Trophoblast cell (in vitro differentiated cells and primary cell): ENCODE measurements at regions not wholly inside any gene's neighbourhood (a gene's known extent, or its start where the extent isn't known, plus 50 kb on each side); places are given as distances from the start of the nearest gene placed in this dataset.

Experiments used
- DNase-seq, 2 donors: peaks; one replicate each; pipeline ENCODE4 v3.0.0-alpha.2; 2016
- H2AFZ ChIP-seq: 2 replicates; pipeline ENCODE4 v1.6.1; 2013; ENCODE audit warnings: low read length, moderate library complexity, mild to moderate bottlenecking; ENCODE audit not compliant: insufficient read depth, poor library complexity
- H2AK5ac ChIP-seq: 2 replicates; pipeline ENCODE4 v1.6.1; 2013; ENCODE audit warnings: mild to moderate bottlenecking, low read length
- H2BK120ac ChIP-seq: 2 replicates; pipeline ENCODE4 v1.6.1; 2013; ENCODE audit warnings: low read length, mild to moderate bottlenecking, moderate library complexity; ENCODE audit not compliant: insufficient read depth, poor library complexity
- H2BK12ac ChIP-seq: 2 replicates; pipeline ENCODE4 v1.6.1; 2013; ENCODE audit warnings: mild to moderate bottlenecking, low read length, moderate library complexity
- H2BK5ac ChIP-seq: 2 replicates; pipeline ENCODE4 v1.6.1; 2013; ENCODE audit warnings: low read length, low read depth, moderate library complexity, mild to moderate bottlenecking; ENCODE audit not compliant: poor library complexity
- H3K14ac ChIP-seq: 2 replicates; pipeline ENCODE4 v1.6.1; 2013; ENCODE audit warnings: mild to moderate bottlenecking, low read length
- H3K18ac ChIP-seq: 2 replicates; pipeline ENCODE4 v1.6.1; 2013; ENCODE audit warnings: mild to moderate bottlenecking, low read length
- H3K23ac ChIP-seq: 2 replicates; pipeline ENCODE4 v1.6.1; 2013; ENCODE audit warnings: low read length
- H3K27ac ChIP-seq: 2 replicates; pipeline ENCODE4 v1.5.1; 2013; ENCODE audit warnings: low read depth, mild to moderate bottlenecking, inconsistent platforms, low read length, moderate library complexity
- H3K27me3 ChIP-seq: 2 replicates; pipeline ENCODE4 v1.6.1; 2013; ENCODE audit warnings: inconsistent platforms, mild to moderate bottlenecking, low read length, moderate library complexity; ENCODE audit not compliant: insufficient read depth
- H3K36me3 ChIP-seq, 2 experiments: 1 replicate in 1 of 2; 2 replicates in 1 of 2; pipeline ENCODE4 v1.6.1; 2013; ENCODE audit warnings: low read length in 2 of 2, mild to moderate bottlenecking in 2 of 2, moderate library complexity in 1 of 2; ENCODE audit not compliant: insufficient read depth in 2 of 2, control insufficient read depth in 1 of 2
- H3K4ac ChIP-seq: 2 replicates; pipeline ENCODE4 v1.6.1; 2013; ENCODE audit warnings: low read depth, mild to moderate bottlenecking, low read length, moderate library complexity
- H3K4me1 ChIP-seq, 2 experiments: 1 replicate in 1 of 2; 2 replicates in 1 of 2; pipeline ENCODE4 v1.6.1; 2013; ENCODE audit warnings: low read length in 2 of 2, mild to moderate bottlenecking in 2 of 2, moderate library complexity in 1 of 2; ENCODE audit not compliant: insufficient read depth in 2 of 2, control insufficient read depth in 1 of 2
- H3K4me2 ChIP-seq: 2 replicates; pipeline ENCODE4 v1.6.1; 2013; ENCODE audit warnings: inconsistent platforms, mild to moderate bottlenecking, low read length, moderate library complexity
- H3K4me3 ChIP-seq: 2 replicates; pipeline ENCODE4 v1.5.1; 2013; ENCODE audit warnings: mild to moderate bottlenecking, low read depth, low read length, inconsistent platforms
- H3K79me1 ChIP-seq: one replicate; pipeline ENCODE4 v1.6.1; 2013; ENCODE audit warnings: low read length
- H3K79me2 ChIP-seq: 2 replicates; pipeline ENCODE4 v1.6.1; 2013; ENCODE audit warnings: low read length, mild to moderate bottlenecking; ENCODE audit not compliant: control insufficient read depth, insufficient read depth, poor library complexity
- H3K9ac ChIP-seq: 2 replicates; pipeline ENCODE4 v1.6.1; 2013; ENCODE audit warnings: mild to moderate bottlenecking, low read length
- H3K9me3 ChIP-seq: 2 replicates; pipeline ENCODE4 v1.6.1; 2013; ENCODE audit warnings: low read depth, mild to moderate bottlenecking, control low read depth, inconsistent platforms, low read length; ENCODE audit not compliant: insufficient read depth
- H4K12ac ChIP-seq: 2 replicates; pipeline ENCODE4 v1.6.1; 2013; ENCODE audit warnings: low read depth, mild to moderate bottlenecking, low read length, moderate library complexity
- H4K8ac ChIP-seq: 2 replicates; pipeline ENCODE4 v1.6.1; 2013; ENCODE audit warnings: low read depth, mild to moderate bottlenecking, low read length, moderate library complexity
- H4K91ac ChIP-seq: one replicate; pipeline ENCODE4 v1.6.1; 2013; ENCODE audit warnings: low read depth, mild to moderate bottlenecking, low read length, moderate library complexity
- WGBS: extraction: QIAGEN DNeasy Blood & Tissue Kit; methylation state at CpG from one replicate; pipeline ENCODE4 v1.1.7; 2013; ENCODE audit warnings: missing lambda C conversion rate; ENCODE audit not compliant: insufficient read length, insufficient coverage; ENCODE audit errors: extremely low coverage; 5-methylcytosine and 5-hydroxymethylcytosine counted together

DNA sequence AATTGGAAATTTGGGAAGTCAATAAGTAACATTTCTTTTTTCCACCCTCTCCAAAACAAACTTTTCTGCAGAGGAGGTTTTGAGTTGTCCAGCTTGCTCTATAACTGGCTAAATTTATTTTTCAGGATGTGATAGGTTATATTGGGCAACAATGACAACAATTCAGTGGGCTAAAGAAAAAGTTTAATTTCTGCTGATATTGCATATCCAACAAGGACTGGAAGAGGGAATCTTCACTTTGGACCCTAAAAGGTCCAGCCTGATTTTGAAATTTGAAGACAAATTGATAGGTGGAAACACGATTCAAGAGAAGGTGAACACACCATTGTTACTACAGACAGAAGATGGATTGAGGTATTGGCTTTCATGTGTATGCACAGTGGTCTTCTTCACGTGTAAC is 393.1 kb downstream of the BRINP1 start:
- whole genome bisulfite sequencing, result no CpG with 5 or more reads among the region's 2 CpGs
- DNase-seq, result no peak
- Histone ChIP-seq H3K9me3 (no peaks in the 10 kb centered on the region), H3K79me2 (no peaks in the 10 kb centered on the region), H4K8ac (no peak overlapping the region), H3K4ac (no peak overlapping the region), H4K91ac (no peak overlapping the region), H3K9ac (no peak overlapping the region), H3K18ac (no peak overlapping the region), H4K12ac (no peak overlapping the region), H2BK120ac (no peak overlapping the region), H3K4me1 (no peaks in the 10 kb centered on the region), H3K14ac (no peak overlapping the region), H2AK5ac (no peak overlapping the region), H3K27me3 (no peaks in the 10 kb centered on the region), H3K4me3 (no peak overlapping the region), H3K27ac (no peak overlapping the region), H3K36me3 (no peaks in the 10 kb centered on the region), H2BK5ac (no peak overlapping the region), H3K79me1 (no peaks in the 10 kb centered on the region), H3K4me2 (no peak overlapping the region), H2AFZ (no peak overlapping the region), H3K23ac (no peak overlapping the region), H2BK12ac (no peak overlapping the region)

DNA sequence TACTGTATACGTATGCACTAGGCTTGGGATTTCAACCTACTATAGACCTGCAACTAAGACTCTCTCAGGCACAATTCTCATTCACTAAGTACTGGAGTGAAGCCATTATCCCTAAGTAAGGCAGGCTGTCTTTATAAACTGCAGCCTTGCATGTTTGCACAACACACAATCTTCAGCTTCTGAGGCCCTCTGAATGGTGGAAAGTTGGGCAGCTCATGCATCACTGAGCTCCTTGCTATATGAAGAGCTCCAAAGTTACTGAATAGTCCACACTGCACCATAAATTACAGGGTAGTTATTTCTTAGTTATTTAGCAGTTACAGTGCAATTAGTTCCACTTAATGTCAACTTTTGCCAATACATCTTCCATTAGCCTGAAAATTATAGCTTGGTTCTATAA is 384.6 kb downstream of the BRINP1 start:
- WGBS, result no CpG with 5 or more reads among the region's 1 CpG

DNA sequence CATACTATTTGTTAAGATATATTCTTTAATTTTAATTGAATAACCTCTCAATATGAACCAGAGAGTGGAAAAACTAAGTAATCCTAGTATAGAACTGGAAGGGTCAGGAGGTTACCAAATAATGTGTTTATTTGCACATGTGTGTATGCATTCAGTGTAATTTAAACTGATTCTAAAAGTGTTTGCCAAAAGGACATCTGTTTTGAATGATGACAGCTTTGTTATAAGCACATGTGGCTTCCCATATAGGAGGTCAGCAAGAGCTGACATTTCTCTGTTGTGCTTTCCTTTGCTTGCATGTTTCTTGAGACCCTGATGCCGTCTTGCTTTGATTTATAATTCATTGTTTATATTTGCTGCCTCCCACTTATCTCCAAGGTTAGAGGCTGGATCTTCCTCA is 383.4 kb downstream of the BRINP1 start:
- WGBS, result no CpG with 5 or more reads among the region's 1 CpG
- Histone ChIP-seq H3K4me1 (no peaks in the 10 kb centered on the region), H2AK5ac (no peak overlapping the region)

More for the DNA sequence above, 384.6 kb downstream of the BRINP1 start:
- no peak for DNase-seq
- Histone ChIP-seq H3K23ac (no peak overlapping the region), H3K18ac (no peak overlapping the region), H4K91ac (no peak overlapping the region), H3K14ac (no peak overlapping the region), H3K36me3 (no peaks in the 10 kb centered on the region), H2BK12ac (no peak overlapping the region), H4K8ac (no peak overlapping the region), H3K9me3 (no peaks in the 10 kb centered on the region), H2BK5ac (no peak overlapping the region), H3K4me2 (no peak overlapping the region), H3K27me3 (no peaks in the 10 kb centered on the region), H3K79me2 (no peaks in the 10 kb centered on the region), H2AFZ (no peak overlapping the region), H2AK5ac (no peak overlapping the region), H3K9ac (no peak overlapping the region), H3K4me1 (no peaks in the 10 kb centered on the region), H3K4ac (no peak overlapping the region), H3K4me3 (no peak overlapping the region), H4K12ac (no peak overlapping the region), H3K27ac (no peak overlapping the region), H3K79me1 (no peaks in the 10 kb centered on the region), H2BK120ac (no peak overlapping the region)

DNA sequence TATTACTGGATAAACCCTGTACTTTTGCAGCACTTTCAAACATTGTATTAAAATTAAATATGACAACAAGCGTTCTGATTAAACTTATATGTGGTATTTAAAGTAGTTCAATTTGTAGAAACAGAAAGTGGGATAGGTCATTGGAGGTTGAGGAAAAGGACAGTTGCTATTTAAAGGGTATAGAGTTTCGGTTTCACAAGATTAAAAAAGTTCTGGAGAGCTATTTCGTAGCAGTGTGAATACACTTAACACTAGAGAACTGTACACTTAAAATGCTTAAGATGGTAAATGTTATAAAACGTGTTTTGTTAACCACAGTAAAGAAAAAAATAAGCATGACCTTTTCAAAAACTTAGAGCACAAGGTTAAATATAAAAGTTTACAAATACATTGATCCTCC is 382.1 kb downstream of the BRINP1 start:
- Histone ChIP-seq H2AK5ac (no peak overlapping the region), H3K18ac (no peak overlapping the region), H3K79me1 (no peaks in the 10 kb centered on the region), H4K12ac (no peak overlapping the region), H3K14ac (no peak overlapping the region), H3K4me1 (no peaks in the 10 kb centered on the region), H3K4ac (no peak overlapping the region), H3K4me2 (no peak overlapping the region), H3K9ac (no peak overlapping the region), H2BK120ac (no peak overlapping the region), H3K27me3 (no peaks in the 10 kb centered on the region), H3K23ac (no peak overlapping the region), H3K4me3 (no peak overlapping the region), H4K8ac (no peak overlapping the region), H3K79me2 (no peaks in the 10 kb centered on the region), H2AFZ (no peak overlapping the region), H3K36me3 (no peaks in the 10 kb centered on the region), H3K9me3 (no peaks in the 10 kb centered on the region), H4K91ac (no peak overlapping the region), H2BK5ac (no peak overlapping the region), H3K27ac (no peak overlapping the region), H2BK12ac (no peak overlapping the region)
- DNase-seq, result no peak
- no CpG with 5 or more reads among the region's 4 CpGs for WGBS

More for the DNA sequence above, 383.4 kb downstream of the BRINP1 start:
- Histone ChIP-seq H3K36me3 (no peaks in the 10 kb centered on the region), H3K14ac (no peak overlapping the region), H3K27me3 (no peaks in the 10 kb centered on the region), H4K91ac (no peak overlapping the region), H2BK12ac (no peak overlapping the region), H3K79me2 (no peaks in the 10 kb centered on the region), H4K12ac (no peak overlapping the region), H2AFZ (no peak overlapping the region), H2BK5ac (no peak overlapping the region), H3K18ac (no peak overlapping the region), H3K4me2 (no peak overlapping the region), H3K23ac (no peak overlapping the region), H2BK120ac (no peak overlapping the region), H3K9me3 (no peaks in the 10 kb centered on the region), H3K27ac (no peak overlapping the region), H3K4me3 (no peak overlapping the region), H4K8ac (no peak overlapping the region), H3K9ac (no peak overlapping the region), H3K4ac (no peak overlapping the region), H3K79me1 (no peaks in the 10 kb centered on the region)
- DNase-seq, result no peak
